ENCODE measurements at regions not wholly inside any gene's neighbourhood (a gene's known extent, or its start where the extent isn't known, plus 50 kb on each side); places are given as distances from the start of the nearest gene placed in this dataset.

DNA sequence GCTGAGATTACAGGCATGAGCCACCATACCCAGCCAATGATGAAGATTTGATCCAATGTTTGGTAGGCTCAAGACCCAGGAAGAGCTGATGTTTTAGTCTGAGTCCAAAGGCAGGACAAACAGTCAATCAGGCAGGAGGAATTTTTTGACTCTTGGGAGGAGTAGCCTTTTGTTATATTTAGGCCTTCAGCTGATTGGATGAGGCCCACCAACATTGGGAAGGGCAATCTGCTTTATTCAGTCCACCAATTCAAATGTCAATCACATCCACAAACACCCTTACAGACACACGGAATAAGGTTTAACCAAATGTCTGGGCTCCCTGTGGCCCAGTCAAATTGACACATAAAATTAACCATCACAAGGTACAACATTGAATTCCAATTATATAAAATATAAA is 61.9 kb upstream of the COX20 start:
- Histone ChIP-seq H4K8ac (ENCODE audit: low read depth in 2 of 2, low read length in 2 of 2) (no peak overlapping the region), H3K23ac (ENCODE audit: low read depth, low read length) (no peak overlapping the region), H3K4me3 (ENCODE audit: insufficient read depth, low read depth, low read length) (no peak overlapping the region), H2BK20ac (ENCODE audit: low read depth, low read length) (no peak overlapping the region), H3K9me1 (ENCODE audit: insufficient read depth, low read length) (no peaks in the 10 kb centered on the region; the same call in 1 of the 2 replicates), H4K91ac (ENCODE audit: insufficient read depth, low read depth, low read length) (no peak overlapping the region), H3K56ac (ENCODE audit: extremely low read depth, insufficient read depth, low read length) (no peak overlapping the region), H3K4me1 (ENCODE audit: control insufficient read depth, insufficient read depth, low read length) (no peaks in the 10 kb centered on the region), H3K27ac (ENCODE audit: insufficient read depth, low read length) (no peak overlapping the region), H4K20me1 (ENCODE audit: insufficient read depth, low read length) (no peaks in the 10 kb centered on the region), H3K14ac (replicated peaks; ENCODE audit: low read depth, low read length) (no peak overlapping the region), H2AK9ac (replicated peaks; ENCODE audit: low read depth, low read length, poor library complexity) (no peak overlapping the region), H2BK120ac (ENCODE audit: low read depth, low read length) (no peak overlapping the region), H3K4ac (ENCODE audit: low read depth, low read length) (no peak overlapping the region), H4K5ac (ENCODE audit: low read depth, low read length) (no peak overlapping the region), H2AK5ac (ENCODE audit: low read depth, low read length) (no peak overlapping the region), H3K27me3 (ENCODE audit: control insufficient read depth, insufficient read depth, low read length) (peaks cover 6% of the 10 kb centered on the region; the same call in 1 of the 2 replicates), H3K9ac (ENCODE audit: low read depth, low read length) (no peak overlapping the region), H2BK5ac (ENCODE audit: low read depth, low read length, poor library complexity, severe bottlenecking) (no peak overlapping the region), H2AFZ (replicated peaks; ENCODE audit: low read length, poor library complexity) (no peak overlapping the region), H3K9me3 (ENCODE audit: control insufficient read depth, insufficient read depth, low read length) (peaks cover 2% of the 10 kb centered on the region), H3K4me2 (ENCODE audit: low read depth, low read length) (no peak overlapping the region), H2BK15ac (ENCODE audit: low read depth, low read length) (no peak overlapping the region), H3K18ac (ENCODE audit: low read depth, low read length) (no peak overlapping the region), H3K79me1 (ENCODE audit: low read depth in 1 of 2, low read length in 2 of 2) (no peaks in the 10 kb centered on the region), H3K36me3 (ENCODE audit: control insufficient read depth, insufficient read depth, low read length) (no peaks in the 10 kb centered on the region)
- DNase-seq (no peak), ATAC-seq (ENCODE audit: low read depth) (no peak)
- TF ChIP-seq NFE2L2 (IDR thresholded peaks at IDR 0.05; ENCODE audit: low read depth, low read length) (no peak), MXI1 (IDR thresholded peaks at IDR 0.05; ENCODE audit: borderline replicate concordance, low read depth, low read length) (no peak), RFX5 (IDR thresholded peaks at IDR 0.05; ENCODE audit: low read depth, low read length) (no peak), RAD21 (IDR thresholded peaks at IDR 0.05; ENCODE audit: low read length) (no peak), FOS (IDR thresholded peaks at IDR 0.05; ENCODE audit: low read depth, low read length) (no peak), MAFK (IDR thresholded peaks at IDR 0.05; ENCODE audit: low read depth, low read length) (no peak), SMC3 (IDR thresholded peaks at IDR 0.05; ENCODE audit: low read depth, low read length) (no peak), MAZ (IDR thresholded peaks at IDR 0.05; ENCODE audit: borderline replicate concordance, low read depth, low read length) (no peak), CEBPB (IDR thresholded peaks at IDR 0.05; ENCODE audit: low read depth, low read length) (no peak)
- TF ChIP-seq, protein P1, sequence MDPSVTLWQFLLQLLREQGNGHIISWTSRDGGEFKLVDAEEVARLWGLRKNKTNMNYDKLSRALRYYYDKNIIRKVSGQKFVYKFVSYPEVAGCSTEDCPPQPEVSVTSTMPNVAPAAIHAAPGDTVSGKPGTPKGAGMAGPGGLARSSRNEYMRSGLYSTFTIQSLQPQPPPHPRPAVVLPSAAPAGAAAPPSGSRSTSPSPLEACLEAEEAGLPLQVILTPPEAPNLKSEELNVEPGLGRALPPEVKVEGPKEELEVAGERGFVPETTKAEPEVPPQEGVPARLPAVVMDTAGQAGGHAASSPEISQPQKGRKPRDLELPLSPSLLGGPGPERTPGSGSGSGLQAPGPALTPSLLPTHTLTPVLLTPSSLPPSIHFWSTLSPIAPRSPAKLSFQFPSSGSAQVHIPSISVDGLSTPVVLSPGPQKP (IDR thresholded peaks at IDR 0.05; ENCODE audit: borderline replicate concordance, low read depth, low read length), result no peak
- TF ChIP-seq, protein P2, sequence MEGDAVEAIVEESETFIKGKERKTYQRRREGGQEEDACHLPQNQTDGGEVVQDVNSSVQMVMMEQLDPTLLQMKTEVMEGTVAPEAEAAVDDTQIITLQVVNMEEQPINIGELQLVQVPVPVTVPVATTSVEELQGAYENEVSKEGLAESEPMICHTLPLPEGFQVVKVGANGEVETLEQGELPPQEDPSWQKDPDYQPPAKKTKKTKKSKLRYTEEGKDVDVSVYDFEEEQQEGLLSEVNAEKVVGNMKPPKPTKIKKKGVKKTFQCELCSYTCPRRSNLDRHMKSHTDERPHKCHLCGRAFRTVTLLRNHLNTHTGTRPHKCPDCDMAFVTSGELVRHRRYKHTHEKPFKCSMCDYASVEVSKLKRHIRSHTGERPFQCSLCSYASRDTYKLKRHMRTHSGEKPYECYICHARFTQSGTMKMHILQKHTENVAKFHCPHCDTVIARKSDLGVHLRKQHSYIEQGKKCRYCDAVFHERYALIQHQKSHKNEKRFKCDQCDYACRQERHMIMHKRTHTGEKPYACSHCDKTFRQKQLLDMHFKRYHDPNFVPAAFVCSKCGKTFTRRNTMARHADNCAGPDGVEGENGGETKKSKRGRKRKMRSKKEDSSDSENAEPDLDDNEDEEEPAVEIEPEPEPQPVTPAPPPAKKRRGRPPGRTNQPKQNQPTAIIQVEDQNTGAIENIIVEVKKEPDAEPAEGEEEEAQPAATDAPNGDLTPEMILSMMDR (conservative IDR thresholded peaks at IDR 0.05; ENCODE audit: low read depth, low read length), result no peak
- TF ChIP-seq, protein P3, sequence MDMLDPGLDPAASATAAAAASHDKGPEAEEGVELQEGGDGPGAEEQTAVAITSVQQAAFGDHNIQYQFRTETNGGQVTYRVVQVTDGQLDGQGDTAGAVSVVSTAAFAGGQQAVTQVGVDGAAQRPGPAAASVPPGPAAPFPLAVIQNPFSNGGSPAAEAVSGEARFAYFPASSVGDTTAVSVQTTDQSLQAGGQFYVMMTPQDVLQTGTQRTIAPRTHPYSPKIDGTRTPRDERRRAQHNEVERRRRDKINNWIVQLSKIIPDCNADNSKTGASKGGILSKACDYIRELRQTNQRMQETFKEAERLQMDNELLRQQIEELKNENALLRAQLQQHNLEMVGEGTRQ (IDR thresholded peaks at IDR 0.05; ENCODE audit: low read depth, low read length), result no peak
- in situ Hi-C loops (cut with MboI; ENCODE audit: low sequenced_read_pairs), result no loop called here
- dilution Hi-C loops (cut with HindIII; ENCODE audit: low sequenced_read_pairs, unreplicated experiment), result no loop called here
- CTCF ChIA-PET, result no interaction called here
- intact Hi-C loops (cut with micrococcal nuclease), result no loop called here
- WGBS, 2 experiments (ENCODE audit: extremely low coverage in 2 of 2, insufficient read length in 1 of 2), result no CpG with 5 or more reads among the region's 1 CpG
- BruUV-seq (replicated peaks), result no TSS peak
- POLR2A ChIA-PET (ENCODE audit: unreplicated experiment), result no interaction called here

Measured in IMR-90 (cell line).